GM12875 (cell line): ENCODE measurements at regions not wholly inside any gene's neighbourhood (a gene's known extent, or its start where the extent isn't known, plus 50 kb on each side); places are given as distances from the start of the nearest gene placed in this dataset.
"Not testable (repeated sequence)": the region's sequence is repeated elsewhere in the genome, so short reads cannot be mapped to it uniquely, and the experiment has no call there.

Experiments
- H3K4me3 ChIP-seq: one replicate; pipeline ENCODE4 v1.5.1; 2011; ENCODE audit warnings: low read depth, low read length, control low read depth
- TF ChIP-seq, protein P1 (sequence below): IDR thresholded peaks from 2 replicates; pipeline ENCODE4 v1.5.1; 2011; ENCODE audit warnings: low read depth, mild to moderate bottlenecking, control low read depth, inconsistent platforms, low read length, moderate library complexity, borderline replicate concordance; ENCODE audit not compliant: insufficient read depth

GRCh38 chr16:87033541-87034300, 283.5 kb downstream of the C16orf95 start:
- H3K4me3 ChIP-seq: no peak overlapping the region
- TF ChIP-seq, protein P1, sequence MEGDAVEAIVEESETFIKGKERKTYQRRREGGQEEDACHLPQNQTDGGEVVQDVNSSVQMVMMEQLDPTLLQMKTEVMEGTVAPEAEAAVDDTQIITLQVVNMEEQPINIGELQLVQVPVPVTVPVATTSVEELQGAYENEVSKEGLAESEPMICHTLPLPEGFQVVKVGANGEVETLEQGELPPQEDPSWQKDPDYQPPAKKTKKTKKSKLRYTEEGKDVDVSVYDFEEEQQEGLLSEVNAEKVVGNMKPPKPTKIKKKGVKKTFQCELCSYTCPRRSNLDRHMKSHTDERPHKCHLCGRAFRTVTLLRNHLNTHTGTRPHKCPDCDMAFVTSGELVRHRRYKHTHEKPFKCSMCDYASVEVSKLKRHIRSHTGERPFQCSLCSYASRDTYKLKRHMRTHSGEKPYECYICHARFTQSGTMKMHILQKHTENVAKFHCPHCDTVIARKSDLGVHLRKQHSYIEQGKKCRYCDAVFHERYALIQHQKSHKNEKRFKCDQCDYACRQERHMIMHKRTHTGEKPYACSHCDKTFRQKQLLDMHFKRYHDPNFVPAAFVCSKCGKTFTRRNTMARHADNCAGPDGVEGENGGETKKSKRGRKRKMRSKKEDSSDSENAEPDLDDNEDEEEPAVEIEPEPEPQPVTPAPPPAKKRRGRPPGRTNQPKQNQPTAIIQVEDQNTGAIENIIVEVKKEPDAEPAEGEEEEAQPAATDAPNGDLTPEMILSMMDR: no peak

- TF ChIP-seq, protein P1: no peak
- no peak overlapping the region for H3K4me3 ChIP-seq
Observed at GRCh38 chr16:87034317-87034716, 282.9 kb downstream of the C16orf95 start.

GRCh38 chr16:87035053-87035452, 282.1 kb downstream of the C16orf95 start:
- H3K4me3 ChIP-seq: no peak overlapping the region
- TF ChIP-seq, protein P1: no peak

- H3K4me3 ChIP-seq: no peak overlapping the region
- TF ChIP-seq, protein P1: no peak
Observed at GRCh38 chr16:87037012-87037411, 280.2 kb downstream of the C16orf95 start.

- H3K4me3 ChIP-seq: not testable (repeated sequence)
Observed at GRCh38 chr16:87038528-87038927, 278.7 kb downstream of the C16orf95 start.

GRCh38 chr16:87040169-87041117, 276.7 kb downstream of the C16orf95 start:
- no peak overlapping the region for H3K4me3 ChIP-seq
- TF ChIP-seq, protein P1: no peak

DNA sequence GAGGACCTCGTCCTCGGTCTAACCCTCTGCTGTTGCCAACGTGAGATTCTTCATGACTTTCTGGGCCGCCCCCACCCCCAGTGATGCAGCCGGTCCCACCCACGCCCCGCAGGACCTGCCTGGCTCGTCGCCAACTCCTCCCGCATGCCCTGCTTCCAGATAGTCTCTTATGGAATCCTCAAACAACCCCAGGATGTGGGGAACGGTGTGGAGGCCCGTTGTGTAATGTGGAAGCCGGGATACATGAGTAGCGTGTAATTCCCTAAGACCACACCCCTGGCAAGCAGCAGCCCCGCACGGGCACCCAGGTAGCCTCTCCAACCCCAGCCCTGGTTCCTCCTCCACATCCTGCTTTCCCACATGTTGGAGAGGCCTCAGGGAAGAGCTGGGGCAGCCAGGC, 275.9 kb downstream of the C16orf95 start:
- TF ChIP-seq, protein P1: no peak
- H3K4me3 ChIP-seq: no peak overlapping the region
